ENCODE measurements at regions not wholly inside any gene's neighbourhood (a gene's known extent, or its start where the extent isn't known, plus 50 kb on each side); places are given as distances from the start of the nearest gene placed in this dataset.

GRCh38 chr2:18503376-18504228 is 56.9 kb downstream of the RDH14 start:
- no peak for DNase-seq

GRCh38 chr2:18502142-18502541 is 58.3 kb downstream of the RDH14 start:
- DNase-seq: no peak

DNA sequence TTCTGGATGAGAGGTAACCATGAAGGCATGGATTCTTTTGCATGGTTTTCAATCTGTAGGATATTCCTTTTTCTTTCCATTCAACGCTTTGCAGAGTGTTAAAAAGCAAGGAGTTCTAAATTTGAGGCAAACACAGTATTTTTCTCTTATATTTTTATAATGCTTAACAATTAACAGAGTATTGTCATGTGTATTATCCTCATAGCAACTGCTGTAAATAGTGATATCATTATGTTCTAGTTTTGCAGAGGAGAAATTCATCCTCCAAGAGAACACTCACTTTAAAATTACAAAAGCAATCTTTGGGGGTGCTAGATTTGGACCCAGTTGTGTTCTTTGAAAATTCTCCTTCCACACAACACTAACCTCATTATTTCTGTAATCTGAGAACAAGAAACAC is 58.7 kb downstream of the RDH14 start:
- no peak for DNase-seq

GRCh38 chr2:18501156-18501555 is 59.3 kb downstream of the RDH14 start:
- no peak for DNase-seq

GRCh38 chr2:18500333-18500732 is 60.1 kb downstream of the RDH14 start:
- no peak for DNase-seq

DNA sequence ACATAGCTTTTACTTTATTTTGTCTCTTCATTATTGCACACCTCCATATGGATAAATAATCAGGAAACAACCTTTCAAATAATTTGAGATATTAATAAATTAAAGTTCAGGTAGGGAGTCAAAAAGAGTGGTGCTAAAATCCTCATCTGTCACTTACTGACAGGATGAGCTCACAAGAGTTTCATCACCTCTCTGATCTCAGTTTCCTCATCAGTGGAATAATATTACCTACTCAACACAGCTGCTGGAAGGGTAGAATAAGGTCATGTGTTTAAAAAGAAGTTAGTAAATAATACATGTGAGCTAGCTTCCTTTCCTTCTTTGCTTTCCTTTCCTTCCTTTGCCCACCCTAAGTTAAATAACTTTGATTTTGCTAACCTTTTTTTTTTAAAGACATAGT is 61.9 kb downstream of the RDH14 start:
- no peak for DNase-seq

DNA sequence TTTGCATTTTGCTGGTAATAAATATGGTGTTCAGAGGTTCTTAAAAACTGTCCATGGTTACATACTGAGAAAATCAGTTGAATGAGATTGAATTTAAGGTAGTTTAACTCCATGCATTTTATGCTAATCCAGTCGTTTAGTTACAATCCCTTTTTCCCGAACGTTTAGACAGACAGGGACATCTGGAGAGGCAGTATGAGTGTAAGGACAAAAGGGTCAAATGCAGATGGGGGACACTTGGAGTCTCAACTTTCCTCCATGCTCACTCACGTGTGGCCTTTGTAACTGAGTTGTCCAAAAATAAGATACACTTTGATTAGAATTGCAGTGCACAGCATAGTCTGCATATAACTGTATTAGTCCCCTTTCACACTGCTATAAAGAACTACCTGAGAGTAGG is 63.9 kb downstream of the RDH14 start:
- no peak for DNase-seq

DNA sequence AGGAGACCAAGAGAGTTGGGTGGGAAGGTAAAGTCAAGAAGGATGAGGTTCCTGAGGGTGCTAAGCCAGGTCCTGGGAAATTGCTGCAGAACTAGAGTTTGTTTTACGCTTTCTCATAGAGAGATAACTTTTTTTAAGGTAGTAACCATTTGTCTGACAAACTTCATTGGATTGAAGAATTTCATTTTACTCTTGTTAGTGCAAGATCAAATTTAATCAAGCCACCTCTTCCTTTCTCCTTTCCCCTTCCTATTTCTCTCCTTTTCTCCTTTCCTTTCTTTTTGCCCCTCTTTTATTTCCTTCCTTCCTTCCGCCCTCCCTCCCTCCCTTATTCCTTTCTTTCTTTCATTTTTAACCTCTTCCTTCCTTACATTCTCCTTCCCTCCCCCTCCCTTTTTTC is 65.4 kb downstream of the RDH14 start:
- DNase-seq: no peak

DNA sequence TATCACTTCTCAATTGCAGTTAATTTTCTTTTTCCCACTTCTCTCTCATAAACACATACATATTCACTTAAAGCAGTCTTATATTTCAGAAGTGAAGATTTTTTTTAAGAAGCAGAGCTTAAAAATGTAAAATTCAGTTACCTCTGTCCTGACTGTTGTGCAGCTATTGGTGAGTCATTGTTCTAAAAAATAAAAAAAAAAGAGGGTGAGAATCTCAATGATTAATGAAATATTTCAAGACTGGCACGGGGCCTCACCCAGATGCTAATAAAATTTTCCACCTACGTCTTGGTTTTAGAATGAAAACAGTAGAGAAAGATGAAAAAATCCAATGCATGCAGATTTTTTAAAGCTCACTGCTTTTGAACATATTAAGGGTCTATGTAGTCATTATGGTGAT is 67.7 kb downstream of the RDH14 start:
- no peak for DNase-seq

DNA sequence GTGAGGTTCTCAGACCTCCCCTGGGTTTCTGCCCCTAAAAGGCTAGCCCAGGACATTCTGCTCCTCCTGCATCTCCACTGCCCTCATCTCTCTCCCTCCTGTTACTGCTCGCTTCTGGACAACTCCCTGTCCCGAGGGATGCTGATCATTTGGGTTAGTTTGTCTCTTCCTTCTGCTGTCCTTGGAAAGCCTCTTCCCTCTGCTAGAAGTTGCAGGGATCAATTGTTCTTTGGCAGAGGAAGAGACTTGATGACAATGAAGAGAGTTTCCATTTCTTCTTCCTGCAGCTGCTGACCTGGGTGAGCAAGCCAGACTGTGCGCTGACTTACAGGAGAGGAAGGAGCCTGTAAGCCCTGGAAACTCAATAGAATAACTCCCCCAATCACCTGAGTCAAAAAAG is 68.9 kb downstream of the RDH14 start:
- no peak for DNase-seq

- DNase-seq: no peak
Measured at GRCh38 chr2:18490901-18491300, 69.6 kb downstream of the RDH14 start.

- DNase-seq: no peak
Measured at GRCh38 chr2:18487106-18487913, 73.1 kb downstream of the RDH14 start.

GRCh38 chr2:18484625-18485024 is 75.8 kb downstream of the RDH14 start:
- no peak for DNase-seq

GRCh38 chr2:18483896-18484295 is 76.6 kb downstream of the RDH14 start:
- DNase-seq: no peak

DNA sequence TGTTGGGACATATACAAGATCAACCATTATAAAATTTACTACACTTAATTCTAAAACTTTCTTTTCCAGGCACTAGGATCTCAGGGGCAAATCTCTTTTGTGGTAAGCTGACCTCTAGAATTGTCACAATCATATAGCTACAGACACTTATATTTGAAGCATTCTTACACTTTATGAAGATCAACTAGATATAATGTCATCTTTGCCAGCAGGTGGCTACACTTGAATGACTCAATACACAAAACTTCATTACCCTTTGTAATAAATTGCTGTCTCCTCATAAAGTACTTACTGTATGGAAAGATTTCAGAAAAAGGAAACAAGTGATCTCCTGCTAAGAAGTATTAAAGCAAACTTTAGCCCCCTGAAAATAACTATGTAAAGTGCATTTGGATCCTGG is 77.8 kb downstream of the RDH14 start:
- DNase-seq: no peak

DNA sequence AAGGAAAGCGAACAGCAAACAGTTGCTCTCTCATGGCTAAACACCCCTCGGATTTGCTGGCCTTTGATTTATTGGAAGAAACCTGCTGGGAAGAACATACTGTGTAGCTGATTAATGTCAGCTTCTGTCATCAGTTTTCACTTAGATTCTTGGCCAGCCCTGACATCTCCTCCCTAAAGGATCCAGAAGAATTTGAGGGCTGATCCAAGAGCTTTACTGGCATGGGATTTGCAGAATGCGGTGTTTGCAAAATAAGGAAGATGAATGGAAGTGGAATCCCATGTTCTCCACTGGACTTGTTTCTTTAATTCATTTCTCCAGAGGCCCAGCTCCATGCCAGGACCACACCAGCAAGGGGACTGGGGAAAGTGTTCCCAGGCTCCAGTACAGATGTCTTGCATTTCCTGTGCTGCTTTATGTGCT is 80.5 kb downstream of the RDH14 start:
- no peak for DNase-seq

- no peak for DNase-seq
Measured at GRCh38 chr2:18477293-18477692, 83.2 kb downstream of the RDH14 start.

DNA sequence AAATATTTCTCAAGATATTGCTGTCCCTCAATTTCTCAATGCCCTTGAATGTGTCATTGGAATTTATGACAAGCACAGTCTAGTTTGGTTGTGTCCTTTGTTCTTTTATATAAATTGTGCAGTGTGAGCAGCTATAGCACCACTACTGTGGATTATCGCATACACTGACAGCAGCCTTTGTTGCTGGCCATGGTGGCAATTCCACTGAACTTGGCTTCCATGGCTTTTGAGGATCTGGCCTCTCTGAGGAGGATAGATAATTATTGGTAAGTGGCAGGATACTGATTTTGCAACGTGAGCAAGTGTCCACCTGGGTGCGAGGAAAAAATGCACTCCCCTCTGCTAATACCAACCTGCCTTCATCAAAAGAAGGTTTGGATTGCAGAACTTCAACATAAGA is 84.0 kb downstream of the RDH14 start:
- no peak for DNase-seq

DNA sequence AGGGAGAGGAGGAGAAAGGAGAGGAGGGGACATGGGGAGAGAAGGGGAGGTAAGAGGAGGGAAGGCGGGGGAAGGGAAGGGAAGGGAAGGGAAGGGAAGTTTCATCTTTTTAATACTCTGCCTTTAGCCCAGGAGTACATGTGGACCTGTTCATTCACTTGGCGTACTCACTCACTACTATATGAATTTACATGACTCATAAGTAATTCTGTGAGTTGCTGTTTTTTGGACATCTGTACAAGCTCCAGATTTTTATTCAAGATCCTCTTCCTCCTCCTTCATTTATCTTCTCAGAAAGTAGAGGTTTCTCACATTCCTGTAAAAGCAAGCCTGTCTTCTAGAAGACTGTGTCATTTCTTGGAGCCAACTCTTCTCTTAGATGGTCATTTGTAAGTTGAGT is 84.6 kb downstream of the RDH14 start:
- no peak for DNase-seq

DNA sequence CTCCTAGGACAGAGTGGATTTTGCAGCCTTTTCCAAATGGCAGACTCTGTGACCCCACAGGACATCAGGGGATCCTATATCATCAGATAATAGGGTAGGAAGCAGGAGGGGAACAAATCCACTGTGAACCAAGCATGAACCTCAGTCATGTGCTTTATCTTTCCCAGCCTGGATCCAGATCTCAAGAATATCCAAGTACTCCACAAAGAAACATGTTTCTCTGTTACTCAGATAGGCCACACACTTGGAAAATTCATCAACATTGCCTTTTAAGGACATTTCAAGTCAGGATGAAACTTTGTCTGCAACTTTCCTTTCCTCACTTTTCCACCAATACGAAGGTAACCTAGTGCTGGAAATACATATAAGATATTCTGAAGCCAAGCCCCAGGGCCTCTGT is 85.8 kb downstream of the RDH14 start:
- DNase-seq: no peak

- DNase-seq: no peak
Measured at GRCh38 chr2:18473241-18474181, 86.9 kb downstream of the RDH14 start.

- no peak for DNase-seq
Measured at GRCh38 chr2:18467749-18468360, 92.6 kb downstream of the RDH14 start.

GRCh38 chr2:18465979-18466378 is 94.5 kb downstream of the RDH14 start:
- no peak for DNase-seq

Measured in NCI-H1105 treated with DMSO at 0.1 percent for 48 hours (cell line).